ENCODE measurements at regions not wholly inside any gene's neighbourhood (a gene's known extent, or its start where the extent isn't known, plus 50 kb on each side); places are given as distances from the start of the nearest gene placed in this dataset.
"Not testable (repeated sequence)": the region's sequence is repeated elsewhere in the genome, so short reads cannot be mapped to it uniquely, and the experiment has no call there.

GRCh38 chr17:71546419-71546818, 574.4 kb upstream of the SOX9 start:
- DNase-seq (ENCODE audit: low spot score) = no peak

- DNase-seq (ENCODE audit: low spot score) = no peak
Measured at GRCh38 chr17:71547904-71548303, 572.9 kb upstream of the SOX9 start.

GRCh38 chr17:71548540-71549190, 572.2 kb upstream of the SOX9 start:
- DNase-seq (ENCODE audit: low spot score) = no peak

DNA sequence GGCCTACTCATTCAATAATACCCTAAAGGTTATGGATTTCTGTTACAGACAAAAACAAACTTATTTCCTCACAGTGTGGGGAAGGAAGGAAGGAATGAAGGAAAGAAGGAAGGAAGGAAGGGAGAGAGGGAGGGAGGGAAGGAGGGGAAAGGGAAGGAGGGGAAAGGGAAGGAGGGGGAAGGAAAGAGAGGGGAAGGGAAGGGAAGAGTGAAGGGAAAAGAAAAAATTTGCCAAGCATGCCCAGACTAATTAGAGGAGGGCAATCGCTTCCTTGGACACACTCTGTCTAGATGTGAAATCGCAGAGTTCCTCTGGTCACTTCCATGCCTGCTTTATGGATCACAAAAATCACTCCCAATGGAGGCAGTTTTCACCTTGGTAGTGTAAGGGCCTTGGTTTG, 570.1 kb upstream of the SOX9 start:
- no peak for DNase-seq (ENCODE audit: low spot score)

GRCh38 chr17:71553381-71553780, 567.4 kb upstream of the SOX9 start:
- no peak for DNase-seq (ENCODE audit: low spot score)

DNA sequence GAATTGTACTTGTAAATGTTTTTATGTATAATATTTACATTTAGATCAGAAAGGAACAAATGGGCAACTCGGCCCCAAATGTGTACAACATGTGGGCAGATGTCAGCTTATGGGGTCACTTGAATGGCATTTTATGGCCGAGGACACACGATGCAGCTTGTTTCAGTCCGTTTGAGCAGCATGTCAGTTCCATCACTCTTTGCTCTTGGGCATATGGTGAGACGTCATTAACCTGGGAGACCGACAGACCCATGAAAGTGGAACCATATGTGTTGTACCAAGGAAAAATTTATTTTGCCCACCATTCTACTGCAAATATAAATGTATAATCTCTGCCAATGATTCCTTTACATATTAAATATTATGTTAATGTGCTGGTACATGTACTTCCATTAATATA, 561.9 kb upstream of the SOX9 start:
- no peak for DNase-seq (ENCODE audit: low spot score)

DNA sequence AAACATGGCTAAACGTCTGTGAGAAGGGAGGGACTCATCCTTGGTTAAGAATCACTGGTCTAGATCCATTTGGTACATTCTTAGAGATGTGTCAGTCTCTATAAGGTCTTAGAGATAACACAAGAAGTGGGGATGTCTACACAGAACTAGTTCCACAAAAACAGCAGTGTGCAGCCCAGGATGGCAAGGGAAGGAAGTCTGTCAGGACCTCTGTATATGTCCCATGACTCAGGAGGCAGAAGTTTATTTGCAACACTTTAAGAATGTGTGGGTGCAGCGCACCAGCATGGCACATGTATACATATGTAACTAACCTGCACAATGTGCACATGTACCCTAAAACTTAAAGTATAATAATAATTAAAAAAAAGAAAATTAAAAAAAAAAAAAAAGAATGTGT, 548.5 kb upstream of the SOX9 start:
- no peak for DNase-seq (ENCODE audit: low spot score)

DNA sequence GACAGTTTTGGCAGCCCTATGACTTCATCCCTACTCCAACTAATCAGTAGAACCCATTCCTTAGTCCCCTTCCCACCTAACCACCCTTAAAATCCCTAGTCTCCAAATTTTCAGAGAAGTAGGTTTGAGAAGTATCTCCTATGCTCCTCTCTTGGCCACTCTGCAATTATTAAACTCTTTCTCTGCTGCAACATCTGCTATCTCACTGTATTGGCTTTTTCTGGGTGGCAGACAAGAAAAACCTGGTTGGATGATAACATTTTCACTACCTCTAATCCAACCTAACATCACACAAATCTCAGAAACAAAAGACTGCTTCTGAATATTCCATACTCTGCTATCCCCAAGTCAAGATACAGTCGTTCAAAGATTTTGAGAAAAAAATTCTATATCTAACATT, 542.4 kb upstream of the SOX9 start:
- DNase-seq (ENCODE audit: low spot score) = no peak

DNA sequence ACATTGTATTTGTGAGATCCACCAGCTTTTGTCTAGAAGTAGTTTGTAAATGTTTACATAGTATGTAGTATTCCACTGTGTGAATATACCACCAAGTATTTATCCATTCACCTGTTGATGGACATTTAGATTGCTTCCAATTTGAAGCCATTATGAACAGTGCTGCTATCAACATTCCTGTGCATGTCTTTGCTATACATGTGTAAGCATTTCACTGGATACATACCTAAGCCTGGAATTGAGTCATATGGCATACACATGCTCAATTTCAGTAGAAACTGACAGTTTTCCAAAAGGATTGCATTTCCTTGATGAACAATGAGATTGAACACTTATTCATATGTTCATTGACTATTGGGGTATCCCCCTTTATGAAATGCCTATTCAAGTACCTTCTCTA, 540.6 kb upstream of the SOX9 start:
- DNase-seq (ENCODE audit: low spot score) = no peak

- no peak for DNase-seq (ENCODE audit: low spot score)
Measured at GRCh38 chr17:71585540-71585939, 535.3 kb upstream of the SOX9 start.

DNA sequence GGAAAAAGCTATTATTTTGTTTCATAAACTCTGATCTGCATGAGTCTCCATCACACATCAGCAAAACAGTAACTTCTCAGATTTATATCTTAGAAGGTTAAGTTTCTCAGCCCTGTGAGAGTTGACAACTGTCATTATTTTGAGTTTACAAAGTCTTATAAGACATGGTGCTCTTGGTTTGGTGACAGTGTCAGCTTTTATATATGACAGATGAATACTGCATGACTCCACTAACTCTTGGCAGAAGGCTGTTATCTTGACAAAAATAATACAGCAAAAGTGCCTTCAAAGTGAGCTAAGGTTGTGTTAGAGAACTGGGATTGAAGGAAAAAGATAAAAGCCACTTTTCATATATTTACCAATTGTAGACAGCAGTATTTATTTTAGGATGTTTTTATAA, 528.4 kb upstream of the SOX9 start:
- DNase-seq (ENCODE audit: low spot score) = no peak

- no peak for DNase-seq (ENCODE audit: low spot score)
Measured at GRCh38 chr17:71593078-71593477, 527.7 kb upstream of the SOX9 start.

DNA sequence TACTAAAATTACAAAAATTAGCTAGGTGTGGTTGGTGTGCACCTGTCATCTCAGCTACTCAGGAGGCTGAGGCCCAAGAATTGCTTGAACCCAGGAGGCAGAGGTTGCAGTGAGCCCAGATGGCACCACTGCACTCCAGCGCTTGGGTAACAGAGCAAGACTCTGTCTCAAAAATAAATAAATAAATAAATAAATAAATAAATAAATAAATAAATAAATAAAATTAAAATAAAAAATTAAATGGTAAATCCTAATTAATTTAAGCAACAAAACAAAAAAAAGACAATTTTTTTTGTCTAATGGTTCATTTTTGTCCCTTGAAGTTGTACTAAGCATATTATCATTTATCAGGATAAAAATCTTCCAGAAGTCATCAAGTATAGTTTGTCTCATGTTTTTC, 521.2 kb upstream of the SOX9 start:
- not testable (repeated sequence) for DNase-seq (ENCODE audit: low spot score)

DNA sequence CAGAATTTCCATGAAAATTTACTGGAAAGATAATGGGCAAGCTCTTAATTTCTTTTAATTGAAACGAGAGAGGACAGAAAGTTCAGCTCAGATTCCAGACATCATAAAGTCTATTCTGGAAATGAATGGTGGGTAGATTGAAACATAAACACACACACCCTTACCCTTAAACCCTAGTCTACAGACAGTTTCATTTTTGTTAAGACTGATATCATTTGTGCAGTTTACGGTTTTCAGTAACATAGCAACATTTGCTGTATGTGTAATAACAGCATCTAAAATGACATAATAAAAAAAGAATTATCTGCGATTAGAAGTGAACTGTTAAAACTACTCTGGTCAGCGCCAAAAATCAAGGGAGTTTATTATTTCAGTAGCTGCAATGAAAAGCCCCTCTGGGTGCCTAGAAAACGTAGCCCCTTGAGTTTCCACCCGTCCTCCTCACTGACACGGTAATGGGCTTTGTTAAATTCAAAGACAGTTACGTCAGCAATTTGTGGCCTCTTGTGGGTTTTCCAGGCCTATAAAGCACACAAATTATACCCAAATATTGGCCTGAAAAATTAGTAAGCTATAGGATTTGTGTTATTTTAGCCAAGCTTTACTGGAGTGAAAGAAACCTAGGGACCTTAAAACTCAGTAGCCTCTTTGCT, 520.6 kb upstream of the SOX9 start:
- DNase-seq (ENCODE audit: low spot score) = no peak

DNA sequence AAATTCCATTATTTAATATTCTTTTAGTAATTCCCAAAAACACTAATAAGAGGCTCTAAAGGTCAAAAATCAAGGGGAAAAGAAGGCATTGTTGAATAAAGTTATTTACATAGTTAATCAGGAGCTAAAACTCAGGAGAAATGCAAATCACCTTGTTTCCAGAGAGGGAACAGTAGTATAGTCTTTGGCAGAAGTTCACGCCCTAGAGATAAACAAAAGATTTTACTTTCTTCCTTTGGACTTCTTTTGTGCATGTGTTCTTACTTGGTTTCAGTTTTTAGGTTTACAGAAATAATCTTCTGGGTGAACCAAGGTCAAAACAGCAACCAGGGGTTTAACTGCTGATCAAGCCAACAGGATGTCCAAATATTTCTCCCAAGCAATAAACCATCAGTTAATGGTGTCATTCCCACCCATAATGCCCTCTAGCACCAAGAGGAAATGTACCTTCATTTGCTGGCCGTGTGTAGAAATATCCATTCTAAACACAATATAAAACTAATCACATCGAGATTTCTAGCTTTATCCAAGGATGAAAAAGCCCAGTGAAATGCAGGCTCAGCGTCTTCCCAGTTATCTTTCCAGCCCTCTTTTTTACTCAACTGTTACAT, 518.8 kb upstream of the SOX9 start:
- DNase-seq (ENCODE audit: low spot score) = no peak

DNA sequence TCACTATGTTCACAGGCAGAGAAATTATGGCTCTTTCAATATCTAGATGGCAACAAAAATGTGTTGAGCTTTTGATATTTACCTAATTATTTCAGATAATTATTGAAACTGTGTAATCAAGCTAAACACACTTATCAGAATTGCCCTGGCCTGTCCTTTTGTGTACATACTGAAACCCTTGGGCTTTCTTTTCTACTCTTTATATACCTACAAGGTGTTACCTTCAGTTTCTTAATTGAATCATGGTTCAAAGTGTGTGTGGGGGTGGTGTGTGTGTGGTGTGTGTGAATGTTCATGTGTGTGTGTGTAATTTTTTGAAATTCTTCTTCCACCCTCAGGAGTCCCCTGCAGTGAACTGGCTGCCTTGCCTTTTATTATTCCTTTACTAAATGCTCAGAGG, 506.8 kb upstream of the SOX9 start:
- DNase-seq (ENCODE audit: low spot score) = no peak

- no peak for DNase-seq (ENCODE audit: low spot score)
Measured at GRCh38 chr17:71615820-71616219, 505.0 kb upstream of the SOX9 start.

DNA sequence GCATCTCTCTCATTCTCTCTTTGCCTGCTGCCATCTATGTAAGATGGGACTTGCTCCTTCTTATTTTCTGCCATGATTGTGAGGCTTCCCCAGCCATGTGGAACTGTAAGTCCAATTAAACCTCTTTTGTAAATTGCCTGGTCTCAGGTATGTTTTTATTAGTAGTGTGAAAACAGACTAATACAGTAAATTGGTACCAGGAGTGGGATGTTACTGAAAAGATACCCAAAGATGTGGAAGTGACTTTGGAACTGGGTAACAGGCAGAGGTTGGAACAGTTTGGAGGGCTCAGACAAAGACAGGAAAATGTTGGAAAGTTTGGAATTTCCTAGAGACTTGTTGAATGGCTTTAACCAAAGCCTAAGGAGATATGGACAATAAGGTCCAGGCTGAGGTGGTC, 503.1 kb upstream of the SOX9 start:
- not testable (repeated sequence) for DNase-seq (ENCODE audit: low spot score)

GRCh38 chr17:71625330-71625729, 495.5 kb upstream of the SOX9 start:
- DNase-seq (ENCODE audit: low spot score) = no peak

GRCh38 chr17:71628306-71628705, 492.5 kb upstream of the SOX9 start:
- no peak for DNase-seq (ENCODE audit: low spot score)

- no peak for DNase-seq (ENCODE audit: low spot score)
Measured at GRCh38 chr17:71631483-71631882, 489.3 kb upstream of the SOX9 start.

GRCh38 chr17:71632328-71632727, 488.5 kb upstream of the SOX9 start:
- DNase-seq (ENCODE audit: low spot score) = no peak

DNA sequence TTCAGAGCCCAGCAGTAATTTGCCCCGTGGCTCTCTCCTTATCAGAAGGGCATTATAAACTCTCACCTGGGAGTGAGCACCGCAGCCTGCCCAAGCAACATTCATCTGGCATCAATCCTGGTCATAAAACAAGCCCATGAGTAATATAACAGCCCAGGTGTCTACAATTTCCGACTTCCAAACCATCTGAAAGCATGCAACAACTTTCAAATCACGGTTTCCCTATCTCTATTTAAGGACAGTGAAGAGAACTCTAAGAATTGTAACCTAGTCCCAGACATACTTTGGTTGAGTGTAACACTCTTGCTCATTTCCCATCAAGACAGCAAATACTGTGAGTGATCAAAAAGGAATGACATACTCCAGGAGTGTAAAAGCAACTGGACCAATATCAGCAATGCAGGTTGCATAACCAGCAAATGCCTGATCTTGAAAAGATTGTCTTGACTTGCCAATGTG, 487.4 kb upstream of the SOX9 start:
- no peak for DNase-seq (ENCODE audit: low spot score)

DNA sequence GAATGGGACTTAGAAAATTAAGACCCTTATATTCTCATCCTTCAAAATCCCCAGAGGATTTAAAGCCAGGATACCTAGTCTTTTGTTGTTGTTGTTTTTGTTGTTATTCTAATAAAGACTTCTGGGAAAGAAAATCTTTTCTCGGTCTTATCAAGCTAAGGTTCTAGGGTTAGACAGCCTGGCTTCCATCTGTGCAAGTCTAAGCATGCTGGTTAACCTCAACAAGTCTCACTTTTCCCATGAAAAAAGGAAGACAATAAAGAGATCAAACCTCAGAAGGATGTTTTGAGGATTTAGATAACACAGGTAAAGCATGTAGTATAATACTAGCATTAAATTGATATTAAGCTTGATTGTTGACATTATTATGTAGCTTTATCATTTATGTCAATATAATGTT, 486.4 kb upstream of the SOX9 start:
- no peak for DNase-seq (ENCODE audit: low spot score)
